ENCODE measurements at regions not wholly inside any gene's neighbourhood (a gene's known extent, or its start where the extent isn't known, plus 50 kb on each side); places are given as distances from the start of the nearest gene placed in this dataset.

DNA sequence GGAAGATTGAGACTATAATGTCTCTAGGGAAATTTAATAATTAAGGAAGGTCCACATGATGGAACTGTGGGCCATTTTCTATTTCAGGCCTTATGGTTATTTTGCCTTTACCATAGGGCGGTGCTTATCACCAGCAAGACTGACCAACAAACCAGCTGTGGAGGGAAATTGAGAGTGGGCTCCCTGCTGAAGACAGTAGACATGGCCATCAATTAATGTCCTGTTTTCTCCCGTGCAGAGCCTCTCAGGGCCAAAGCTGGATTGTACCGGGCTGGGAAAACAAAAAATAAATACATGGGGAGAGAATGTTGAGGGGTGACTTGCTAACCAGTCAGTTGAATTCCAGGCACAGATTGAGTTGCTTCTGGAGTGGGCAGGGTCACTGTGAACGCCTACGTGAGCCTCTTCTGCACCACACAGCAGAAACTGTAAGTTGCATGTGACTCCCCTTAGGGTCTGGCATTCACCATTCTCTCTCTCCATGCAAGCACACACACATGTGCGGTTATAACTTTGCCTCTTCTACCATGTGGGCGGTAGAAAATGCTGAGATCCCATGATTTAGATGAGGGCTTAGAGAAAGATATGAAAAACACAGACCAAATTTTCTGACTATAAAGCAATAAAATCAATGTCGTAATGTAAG is 128.5 kb downstream of the COPS8 start:
- no peak for DNase-seq (ENCODE audit: low read depth)
- H3K4me3 ChIP-seq (ENCODE audit: low read length), result no peak overlapping the region
- TF ChIP-seq, protein P1, sequence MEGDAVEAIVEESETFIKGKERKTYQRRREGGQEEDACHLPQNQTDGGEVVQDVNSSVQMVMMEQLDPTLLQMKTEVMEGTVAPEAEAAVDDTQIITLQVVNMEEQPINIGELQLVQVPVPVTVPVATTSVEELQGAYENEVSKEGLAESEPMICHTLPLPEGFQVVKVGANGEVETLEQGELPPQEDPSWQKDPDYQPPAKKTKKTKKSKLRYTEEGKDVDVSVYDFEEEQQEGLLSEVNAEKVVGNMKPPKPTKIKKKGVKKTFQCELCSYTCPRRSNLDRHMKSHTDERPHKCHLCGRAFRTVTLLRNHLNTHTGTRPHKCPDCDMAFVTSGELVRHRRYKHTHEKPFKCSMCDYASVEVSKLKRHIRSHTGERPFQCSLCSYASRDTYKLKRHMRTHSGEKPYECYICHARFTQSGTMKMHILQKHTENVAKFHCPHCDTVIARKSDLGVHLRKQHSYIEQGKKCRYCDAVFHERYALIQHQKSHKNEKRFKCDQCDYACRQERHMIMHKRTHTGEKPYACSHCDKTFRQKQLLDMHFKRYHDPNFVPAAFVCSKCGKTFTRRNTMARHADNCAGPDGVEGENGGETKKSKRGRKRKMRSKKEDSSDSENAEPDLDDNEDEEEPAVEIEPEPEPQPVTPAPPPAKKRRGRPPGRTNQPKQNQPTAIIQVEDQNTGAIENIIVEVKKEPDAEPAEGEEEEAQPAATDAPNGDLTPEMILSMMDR (IDR thresholded peaks at IDR 0.05; ENCODE audit: insufficient read depth, low read depth, low read length, missing control alignments), result no peak

DNA sequence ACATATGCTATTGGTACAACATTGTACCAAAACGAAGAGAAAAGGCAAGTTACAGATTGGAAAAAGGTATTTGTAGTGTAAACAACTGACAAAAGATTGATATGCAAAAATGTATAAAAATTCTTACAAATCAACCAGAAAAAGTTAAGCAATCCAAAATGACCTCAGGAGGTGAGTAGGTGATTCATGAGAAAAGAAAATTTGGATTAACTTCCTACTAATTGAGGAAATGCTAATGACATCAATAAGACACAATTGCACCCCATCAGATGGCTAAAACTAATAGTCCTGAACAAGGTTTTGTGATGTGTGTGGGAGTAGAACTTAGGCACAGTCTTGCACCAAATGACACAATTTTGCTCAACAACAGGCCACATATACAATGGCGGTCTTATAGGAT is 129.3 kb downstream of the COPS8 start:
- TF ChIP-seq, protein P1 (IDR thresholded peaks at IDR 0.05; ENCODE audit: insufficient read depth, low read depth, low read length, missing control alignments), result no peak
- no peak for DNase-seq (ENCODE audit: low read depth)
- H3K4me3 ChIP-seq (ENCODE audit: low read length), result no peak overlapping the region

DNA sequence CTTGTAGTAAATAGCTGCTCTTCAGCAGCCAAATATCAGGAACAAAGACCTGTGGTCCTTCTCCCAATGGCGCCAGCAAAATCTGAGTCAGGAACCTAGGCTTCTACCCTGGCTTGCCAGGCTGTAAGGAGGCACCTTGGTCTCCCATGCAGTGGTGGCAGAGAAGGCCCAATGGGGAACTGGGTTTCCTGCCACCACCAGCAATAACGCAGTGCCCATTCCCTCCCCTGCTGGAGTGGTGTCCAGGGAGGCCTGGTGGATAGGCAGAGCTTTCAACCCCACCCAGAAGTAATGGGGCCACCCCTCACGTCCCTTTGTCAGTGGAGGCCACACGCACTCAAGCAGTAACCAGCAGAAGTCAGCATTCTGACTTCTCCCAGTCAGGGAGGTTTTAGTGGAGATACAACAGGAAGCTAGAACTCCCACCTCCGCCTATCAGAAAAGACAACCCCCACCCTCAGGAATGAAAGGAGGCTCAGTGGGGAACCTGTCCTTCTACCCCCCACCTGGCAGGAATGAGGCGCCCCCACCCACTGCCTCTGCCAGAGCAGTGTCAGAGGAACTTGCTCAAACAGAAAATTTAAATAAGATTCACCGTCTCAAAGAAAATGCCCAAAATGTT is 132.4 kb downstream of the COPS8 start:
- H3K4me3 ChIP-seq (ENCODE audit: low read length), result no peak overlapping the region
- no peak for DNase-seq (ENCODE audit: low read depth)
- TF ChIP-seq, protein P1 (IDR thresholded peaks at IDR 0.05; ENCODE audit: insufficient read depth, low read depth, low read length, missing control alignments), result no peak

DNA sequence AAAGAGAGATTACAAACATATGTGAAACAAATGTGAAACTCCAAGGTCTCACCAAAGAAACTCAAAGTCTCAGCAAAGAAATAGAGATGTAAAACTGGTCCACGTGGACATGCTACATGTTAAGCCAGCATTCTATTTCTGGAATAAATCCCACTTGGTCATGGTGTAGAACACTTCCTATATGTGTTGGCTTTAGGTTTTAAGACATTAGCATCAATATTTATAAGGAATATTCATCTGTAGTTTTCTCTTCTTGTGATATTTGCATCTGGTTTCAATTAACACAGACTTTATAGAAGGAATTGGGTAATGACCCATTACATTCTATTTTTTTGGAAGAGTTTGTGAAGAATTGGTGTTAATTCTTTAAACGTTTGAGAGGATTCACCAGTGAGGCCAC is 133.1 kb downstream of the COPS8 start:
- DNase-seq (ENCODE audit: low read depth), result no peak
- TF ChIP-seq, protein P1 (IDR thresholded peaks at IDR 0.05; ENCODE audit: insufficient read depth, low read depth, low read length, missing control alignments), result no peak

DNA sequence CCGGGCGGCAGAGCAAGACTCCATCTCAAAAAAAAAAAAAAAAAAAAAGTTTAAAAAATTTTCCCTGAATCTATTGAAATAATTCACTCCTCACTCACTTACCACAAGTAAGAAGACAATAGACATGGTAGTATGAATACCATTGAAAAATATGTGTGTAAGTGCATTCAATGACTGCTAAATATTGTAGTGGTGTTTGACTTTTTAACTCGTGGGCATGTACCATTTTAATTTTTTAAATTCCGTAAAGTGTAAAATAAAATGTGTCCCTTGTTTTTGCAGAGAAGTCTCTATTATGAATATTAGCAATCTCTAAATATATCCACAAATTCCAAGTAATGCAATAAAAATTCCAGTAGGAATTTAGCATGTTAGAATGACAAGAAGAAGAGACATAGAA is 134.1 kb downstream of the COPS8 start:
- TF ChIP-seq, protein P1 (IDR thresholded peaks at IDR 0.05; ENCODE audit: insufficient read depth, low read depth, low read length, missing control alignments), result no peak
- no peak overlapping the region for H3K4me3 ChIP-seq (ENCODE audit: low read length)
- no peak for DNase-seq (ENCODE audit: low read depth)

More for the DNA sequence above, 133.1 kb downstream of the COPS8 start:
- no peak overlapping the region for H3K4me3 ChIP-seq (ENCODE audit: low read length)

DNA sequence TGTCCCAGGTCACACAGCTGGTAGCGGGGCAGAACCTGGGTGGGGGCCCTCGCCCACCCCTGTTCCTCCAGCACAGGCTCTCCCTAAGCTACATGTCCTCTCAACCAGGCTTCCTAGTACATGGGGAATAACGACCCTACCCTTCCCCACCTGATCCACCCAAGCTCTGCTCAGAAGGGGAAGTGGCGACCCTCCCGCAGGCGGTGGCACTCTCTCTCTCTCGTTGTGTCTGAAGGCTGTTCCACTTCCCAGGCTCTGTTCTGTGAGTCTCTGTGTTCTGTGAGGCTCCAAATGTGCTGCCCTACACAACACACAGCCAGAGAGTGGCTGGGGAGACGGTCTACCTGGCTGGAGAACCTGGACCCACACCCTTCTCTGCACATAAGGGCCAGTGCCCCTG is 135.8 kb downstream of the COPS8 start:
- DNase-seq (ENCODE audit: low read depth), result no peak

More for the DNA sequence above, 135.8 kb downstream of the COPS8 start:
- H3K4me3 ChIP-seq (ENCODE audit: low read length), result no peak overlapping the region
- TF ChIP-seq, protein P1 (IDR thresholded peaks at IDR 0.05; ENCODE audit: insufficient read depth, low read depth, low read length, missing control alignments), result no peak

Measured in epithelial cell of esophagus (primary cell).